Neural progenitor cell (in vitro differentiated cells): ENCODE measurements at regions not wholly inside any gene's neighbourhood (a gene's known extent, or its start where the extent isn't known, plus 50 kb on each side); places are given as distances from the start of the nearest gene placed in this dataset.

Experiments
- DNase-seq: peaks from one replicate; pipeline ENCODE4 v3.0.0-alpha.2; 2016; ENCODE audit warnings: low spot score
- H2AFZ ChIP-seq: fragments of 200-600 bp; sonication (generic); replicated peaks from 2 replicates; pipeline ENCODE4 v1.6.1; 2016; ENCODE audit warnings: antibody characterized with exemption
- H3F3A ChIP-seq: fragments of 200-600 bp; sonication (generic); 2 replicates; pipeline ENCODE4 v1.6.1; 2016; ENCODE audit warnings: antibody characterized with exemption, low read depth
- H3K27ac ChIP-seq: fragments of 200-600 bp; sonication (generic); 2 replicates; pipeline ENCODE4 v1.5.1; 2016; ENCODE audit warnings: mild to moderate bottlenecking
- H3K27me3 ChIP-seq: fragments of 200-600 bp; sonication (generic); 2 replicates; pipeline ENCODE4 v1.6.1; 2016; ENCODE audit warnings: mild to moderate bottlenecking, moderate library complexity
- H3K36me3 ChIP-seq: fragments of 200-600 bp; sonication (generic); 2 replicates; pipeline ENCODE4 v1.5.1; 2016
- H3K4me1 ChIP-seq: fragments of 200-600 bp; sonication (generic); 2 replicates; pipeline ENCODE4 v1.6.1; 2016; ENCODE audit warnings: mixed run types
- H3K4me2 ChIP-seq: fragments of 200-600 bp; sonication (generic); 2 replicates; pipeline ENCODE4 v1.6.1; 2016
- H3K4me3 ChIP-seq: fragments of 200-600 bp; sonication (generic); 2 replicates; pipeline ENCODE4 v1.5.1; 2016
- H3K79me2 ChIP-seq: fragments of 200-600 bp; sonication (generic); 2 replicates; pipeline ENCODE4 v1.6.1; 2016; ENCODE audit warnings: low read depth
- H3K9ac ChIP-seq: fragments of 200-600 bp; sonication (generic); 2 replicates; pipeline ENCODE4 v1.6.1; 2016
- H3K9me3 ChIP-seq: fragments of 200-600 bp; sonication (generic); 2 replicates; pipeline ENCODE4 v1.5.1; 2016; ENCODE audit warnings: low read depth
- H4K20me1 ChIP-seq: fragments of 200-600 bp; sonication (generic); 2 replicates; pipeline ENCODE4 v1.6.1; 2016; ENCODE audit warnings: low read depth
- H3K27ac Mint-ChIP-seq: 3 replicates; pipeline ENCODE4 v1.8.0; 2021; ENCODE audit warnings: mixed read lengths
- H3K27me3 Mint-ChIP-seq: 2 replicates; pipeline ENCODE4 v1.8.0; 2022; ENCODE audit warnings: low read depth, mild to moderate bottlenecking, inconsistent platforms, moderate library complexity, mixed read lengths; ENCODE audit not compliant: insufficient read depth
- H3K36me3 Mint-ChIP-seq: 3 replicates; pipeline ENCODE4 v1.8.0; 2021; ENCODE audit warnings: mixed read lengths
- H3K4me1 Mint-ChIP-seq: 3 replicates; pipeline ENCODE4 v1.8.0; 2021; ENCODE audit warnings: mixed read lengths
- H3K4me3 Mint-ChIP-seq: 3 replicates; pipeline ENCODE4 v1.8.0; 2021; ENCODE audit warnings: mild to moderate bottlenecking, moderate library complexity, mixed read lengths
- H3K9me3 Mint-ChIP-seq: 3 replicates; pipeline ENCODE4 v1.8.0; 2020; ENCODE audit warnings: mixed read lengths
- EZH2 ChIP-seq: fragments of 200-600 bp; sonication (generic); IDR thresholded peaks from 2 replicates; pipeline ENCODE4 v1.6.1; 2017; ENCODE audit warnings: antibody characterized with exemption, mild to moderate bottlenecking, moderate library complexity
- EZH2phosphoT487 ChIP-seq: fragments of 200-600 bp; sonication (generic); IDR thresholded peaks from 2 replicates; pipeline ENCODE4 v1.6.1; 2017; ENCODE audit warnings: antibody characterized with exemption
- TF ChIP-seq, protein P1 (sequence below): fragments of 200-600 bp; sonication (generic); IDR thresholded peaks from 2 replicates; pipeline ENCODE4 v1.5.1; 2017; ENCODE audit warnings: antibody characterized with exemption, mild to moderate bottlenecking

DNA sequence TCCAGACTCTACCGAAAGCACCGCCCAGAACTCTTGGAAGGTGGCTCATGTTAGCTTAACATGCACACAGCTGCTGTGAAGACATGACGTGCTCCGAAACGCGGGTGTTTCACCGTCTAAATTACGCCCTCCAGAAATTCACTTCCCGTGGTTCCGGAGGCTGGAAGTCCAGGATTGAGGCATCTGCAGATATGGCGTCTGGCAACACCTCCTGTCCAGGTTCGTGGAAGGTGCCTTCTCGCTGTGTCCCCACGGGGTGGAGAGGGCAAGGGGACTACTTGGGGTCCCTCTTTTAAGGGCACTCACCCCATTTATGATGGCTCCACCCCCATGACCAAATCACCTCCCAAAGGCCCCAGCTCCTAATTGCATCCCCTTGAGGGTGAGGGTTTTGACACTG is 348.0 kb upstream of the IRX2 start:
- peaks cover 40% of the 10 kb centered on the region for H3K4me1 Mint-ChIP-seq

DNA sequence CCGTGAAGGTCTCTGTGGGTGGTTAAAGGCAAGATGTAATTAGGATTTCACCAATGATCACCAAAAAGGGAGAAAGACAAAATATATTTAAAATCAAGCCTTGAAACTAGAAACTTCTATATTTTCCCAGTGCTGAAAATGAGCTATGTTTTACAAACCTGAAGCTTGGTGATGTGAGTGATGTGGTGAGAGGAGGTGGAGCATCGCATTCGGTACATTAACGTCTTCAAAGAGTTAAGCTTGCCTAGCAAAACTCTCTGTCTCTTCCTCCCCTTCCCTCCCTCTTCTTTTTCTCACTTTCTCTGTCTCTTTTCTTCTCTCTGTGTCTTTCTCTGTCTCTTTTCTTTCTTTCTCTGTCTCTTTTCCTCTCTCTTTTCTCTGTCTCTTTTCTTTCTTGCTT is 347.3 kb upstream of the IRX2 start:
- peaks cover 33% of the 10 kb centered on the region for H3K4me1 Mint-ChIP-seq
- no peak overlapping the region for H3K27ac ChIP-seq
- H3K9me3 ChIP-seq: no peaks in the 10 kb centered on the region
- no peak overlapping the region for H2AFZ ChIP-seq
- H3K27me3 Mint-ChIP-seq: peaks cover 10% of the 10 kb centered on the region
- H3K4me3 Mint-ChIP-seq: no peak overlapping the region
- H3F3A ChIP-seq: peaks cover 31% of the 10 kb centered on the region
- no peaks in the 10 kb centered on the region for H3K9me3 Mint-ChIP-seq
- no peak overlapping the region for H3K9ac ChIP-seq
- no peaks in the 10 kb centered on the region for H3K36me3 Mint-ChIP-seq
- H3K27ac Mint-ChIP-seq: no peak overlapping the region
- H3K79me2 ChIP-seq: no peaks in the 10 kb centered on the region
- no peak for DNase-seq
- TF ChIP-seq EZH2: no peak
- TF ChIP-seq EZH2phosphoT487: no peak
- TF ChIP-seq, protein P1, sequence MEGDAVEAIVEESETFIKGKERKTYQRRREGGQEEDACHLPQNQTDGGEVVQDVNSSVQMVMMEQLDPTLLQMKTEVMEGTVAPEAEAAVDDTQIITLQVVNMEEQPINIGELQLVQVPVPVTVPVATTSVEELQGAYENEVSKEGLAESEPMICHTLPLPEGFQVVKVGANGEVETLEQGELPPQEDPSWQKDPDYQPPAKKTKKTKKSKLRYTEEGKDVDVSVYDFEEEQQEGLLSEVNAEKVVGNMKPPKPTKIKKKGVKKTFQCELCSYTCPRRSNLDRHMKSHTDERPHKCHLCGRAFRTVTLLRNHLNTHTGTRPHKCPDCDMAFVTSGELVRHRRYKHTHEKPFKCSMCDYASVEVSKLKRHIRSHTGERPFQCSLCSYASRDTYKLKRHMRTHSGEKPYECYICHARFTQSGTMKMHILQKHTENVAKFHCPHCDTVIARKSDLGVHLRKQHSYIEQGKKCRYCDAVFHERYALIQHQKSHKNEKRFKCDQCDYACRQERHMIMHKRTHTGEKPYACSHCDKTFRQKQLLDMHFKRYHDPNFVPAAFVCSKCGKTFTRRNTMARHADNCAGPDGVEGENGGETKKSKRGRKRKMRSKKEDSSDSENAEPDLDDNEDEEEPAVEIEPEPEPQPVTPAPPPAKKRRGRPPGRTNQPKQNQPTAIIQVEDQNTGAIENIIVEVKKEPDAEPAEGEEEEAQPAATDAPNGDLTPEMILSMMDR: no peak
- H3K4me2 ChIP-seq: no peak overlapping the region
- H3K27me3 ChIP-seq: peaks cover 47% of the 10 kb centered on the region
- no peaks in the 10 kb centered on the region for H3K36me3 ChIP-seq
- peaks cover 12% of the 10 kb centered on the region for H4K20me1 ChIP-seq
- peaks cover 32% of the 10 kb centered on the region for H3K4me1 ChIP-seq
- no peak overlapping the region for H3K4me3 ChIP-seq

More for the DNA sequence above, 348.0 kb upstream of the IRX2 start:
- peaks cover 47% of the 10 kb centered on the region for H3K27me3 ChIP-seq
- H2AFZ ChIP-seq: no peak overlapping the region
- H3K4me3 Mint-ChIP-seq: no peak overlapping the region
- H3K36me3 Mint-ChIP-seq: no peaks in the 10 kb centered on the region
- no peak overlapping the region for H3K9ac ChIP-seq
- H3K79me2 ChIP-seq: no peaks in the 10 kb centered on the region
- peaks cover 38% of the 10 kb centered on the region for H3F3A ChIP-seq
- peaks cover 10% of the 10 kb centered on the region for H3K27me3 Mint-ChIP-seq
- no peak overlapping the region for H3K27ac ChIP-seq
- H4K20me1 ChIP-seq: peaks cover 15% of the 10 kb centered on the region
- DNase-seq: no peak
- TF ChIP-seq, protein P1: no peak
- no peak for TF ChIP-seq EZH2phosphoT487
- TF ChIP-seq EZH2: no peak
- H3K9me3 ChIP-seq: no peaks in the 10 kb centered on the region
- H3K4me2 ChIP-seq: no peak overlapping the region
- H3K4me3 ChIP-seq: no peak overlapping the region
- H3K4me1 ChIP-seq: peaks cover 37% of the 10 kb centered on the region
- no peaks in the 10 kb centered on the region for H3K9me3 Mint-ChIP-seq
- no peaks in the 10 kb centered on the region for H3K36me3 ChIP-seq
- H3K27ac Mint-ChIP-seq: no peak overlapping the region

DNA sequence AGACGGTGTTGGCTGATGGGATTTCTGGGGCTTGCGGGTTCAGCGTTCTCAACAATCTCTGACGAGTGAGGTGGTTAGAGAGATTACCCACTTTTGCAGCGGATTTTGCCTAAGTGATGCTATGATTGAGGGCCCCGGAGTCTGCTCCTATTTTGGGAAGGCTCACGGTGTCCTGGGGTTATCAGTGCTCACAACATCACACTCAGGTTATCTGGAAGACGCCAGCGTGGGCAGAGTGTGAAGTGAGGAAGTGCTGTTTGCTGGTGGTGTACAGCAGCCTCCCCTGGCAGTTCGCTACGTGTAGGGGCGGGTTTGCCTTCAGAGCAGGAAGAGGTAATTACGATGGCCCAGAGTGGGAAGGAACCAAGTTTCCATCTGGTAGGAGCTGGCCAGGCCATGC is 341.2 kb upstream of the IRX2 start:
- H3K27ac ChIP-seq: no peak overlapping the region

More for the DNA sequence above, 341.2 kb upstream of the IRX2 start:
- no peaks in the 10 kb centered on the region for H3K27me3 ChIP-seq
- no peaks in the 10 kb centered on the region for H3K9me3 ChIP-seq
- H3K27me3 Mint-ChIP-seq: no peaks in the 10 kb centered on the region
- H3K4me3 ChIP-seq: no peak overlapping the region
- H2AFZ ChIP-seq: no peak overlapping the region
- H3K27ac Mint-ChIP-seq: no peak overlapping the region
- peaks cover 6% of the 10 kb centered on the region for H3K4me1 Mint-ChIP-seq
- H3K9ac ChIP-seq: no peak overlapping the region
- H3K9me3 Mint-ChIP-seq: no peaks in the 10 kb centered on the region
- DNase-seq: no peak
- no peaks in the 10 kb centered on the region for H4K20me1 ChIP-seq
- H3K4me1 ChIP-seq: no peaks in the 10 kb centered on the region
- no peak overlapping the region for H3K4me2 ChIP-seq
- TF ChIP-seq, protein P1: no peak
- TF ChIP-seq EZH2: no peak
- TF ChIP-seq EZH2phosphoT487: no peak
- no peaks in the 10 kb centered on the region for H3K36me3 ChIP-seq
- no peaks in the 10 kb centered on the region for H3K36me3 Mint-ChIP-seq
- H3K79me2 ChIP-seq: no peaks in the 10 kb centered on the region
- no peak overlapping the region for H3K4me3 Mint-ChIP-seq
- H3F3A ChIP-seq: no peaks in the 10 kb centered on the region
